ENCODE measurements at regions not wholly inside any gene's neighbourhood (a gene's known extent, or its start where the extent isn't known, plus 50 kb on each side); places are given as distances from the start of the nearest gene placed in this dataset.

GRCh38 chr21:39061766-39062165 lies 121.5 kb downstream of the PSMG1 start:
- Histone ChIP-seq H3K9ac (ENCODE audit: low read length) (no peak overlapping the region), H3K36me3 (ENCODE audit: low read depth, low read length) (peaks cover 4% of the 10 kb centered on the region; the same call in 1 of the 2 replicates), H2AFZ (ENCODE audit: low read length) (peak overlapping the region; percentile 41), H3K27me3 (ENCODE audit: low read length) (no peaks in the 10 kb centered on the region), H3K27ac (ENCODE audit: low read length) (peak overlapping the region; percentile 7; the same call in 1 of the 2 replicates), H4K20me1 (ENCODE audit: low read length) (no peaks in the 10 kb centered on the region), H3K4me1 (ENCODE audit: insufficient read depth, low read length) (peaks cover 10% of the 10 kb centered on the region), H3K79me2 (ENCODE audit: low read length) (no peaks in the 10 kb centered on the region), H3K4me2 (ENCODE audit: low read length) (peak overlapping the region; percentile 35; the same call in 1 of the 2 replicates), H3K9me2 (replicated peaks; ENCODE audit: low read length) (no peaks in the 10 kb centered on the region), H3F3A (ENCODE audit: low read length, unreplicated experiment) (no peaks in the 10 kb centered on the region), H3K9me3 (ENCODE audit: low read length) (0 out of 2 replicates have a peak, but pooled peaks cover 6% of the 10 kb centered on the region), H3K4me3 (ENCODE audit: low read length) (no peak overlapping the region)
- BruUV-seq (replicated peaks) = no TSS peak
- intact Hi-C loops (cut with micrococcal nuclease) = no loop called here
- TF ChIP-seq CTCF (conservative IDR thresholded peaks at IDR 0.05; ENCODE audit: low read depth, low read length) (no peak; the same call in 1 of the 2 replicates), EZH2phosphoT487 (IDR thresholded peaks at IDR 0.05; ENCODE audit: borderline replicate concordance, low read length) (no peak), EZH2 (IDR thresholded peaks at IDR 0.05; ENCODE audit: low read length, unreplicated experiment) (no peak)
- ChIA-PET POLR2A (ENCODE audit: unreplicated experiment) (no interaction called here), CTCF (no interaction called here)
- DNase-seq (no peak), ATAC-seq (no peak)

DNA sequence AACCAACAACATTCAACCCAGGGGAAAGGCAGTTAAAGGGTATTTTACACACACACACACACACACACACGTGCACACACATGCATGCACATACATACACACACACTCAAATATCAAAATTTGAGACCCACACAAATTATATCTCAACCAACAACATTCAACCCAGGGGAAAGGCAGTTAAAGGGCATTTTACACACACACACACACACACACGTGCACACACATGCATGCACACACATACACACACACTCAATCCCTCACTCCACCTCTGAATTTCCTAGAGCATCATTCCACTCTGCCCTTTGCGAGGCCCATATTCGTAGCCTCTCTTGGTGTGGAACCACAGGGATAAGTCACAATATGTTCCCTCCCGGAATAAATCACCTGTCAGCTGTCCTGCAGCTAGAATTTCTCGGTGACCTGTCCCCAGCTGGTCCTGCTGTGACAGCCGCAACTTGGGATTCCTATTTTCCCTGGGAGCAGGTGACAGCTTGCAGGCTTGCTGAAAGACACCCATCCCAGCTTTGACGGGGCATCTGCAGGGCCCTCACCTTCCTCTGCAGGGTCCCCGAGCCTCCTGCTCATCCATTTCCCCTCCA lies 122.7 kb downstream of the PSMG1 start:
- no peak overlapping the region for H3K4me2 ChIP-seq (ENCODE audit: low read length)
- no peak for ATAC-seq
- intact Hi-C loops (cut with micrococcal nuclease) = no loop called here
- DNase-seq = no peak
- H3F3A ChIP-seq (ENCODE audit: low read length, unreplicated experiment) = no peaks in the 10 kb centered on the region
- CTCF ChIA-PET = no interaction called here
- no peak for TF ChIP-seq CTCF (conservative IDR thresholded peaks at IDR 0.05; ENCODE audit: low read depth, low read length)
- H2AFZ ChIP-seq (ENCODE audit: low read length) = no peak overlapping the region
- H4K20me1 ChIP-seq (ENCODE audit: low read length) = no peaks in the 10 kb centered on the region
- no peak overlapping the region for H3K27ac ChIP-seq (ENCODE audit: low read length)
- H3K9me3 ChIP-seq (ENCODE audit: low read length) = 0 out of 2 replicates have a peak, but pooled peaks cover 6% of the 10 kb centered on the region
- H3K9me2 ChIP-seq (replicated peaks; ENCODE audit: low read length) = no peaks in the 10 kb centered on the region
- H3K27me3 ChIP-seq (ENCODE audit: low read length) = no peaks in the 10 kb centered on the region
- H3K9ac ChIP-seq (ENCODE audit: low read length) = no peak overlapping the region
- POLR2A ChIA-PET (ENCODE audit: unreplicated experiment) = no interaction called here
- no peak overlapping the region for H3K4me3 ChIP-seq (ENCODE audit: low read length)
- no peaks in the 10 kb centered on the region for H3K79me2 ChIP-seq (ENCODE audit: low read length)
- no TSS peak for BruUV-seq (replicated peaks)
- peaks cover 10% of the 10 kb centered on the region for H3K4me1 ChIP-seq (ENCODE audit: insufficient read depth, low read length)
- H3K36me3 ChIP-seq (ENCODE audit: low read depth, low read length) = peaks cover 4% of the 10 kb centered on the region; the same call in 1 of the 2 replicates

DNA sequence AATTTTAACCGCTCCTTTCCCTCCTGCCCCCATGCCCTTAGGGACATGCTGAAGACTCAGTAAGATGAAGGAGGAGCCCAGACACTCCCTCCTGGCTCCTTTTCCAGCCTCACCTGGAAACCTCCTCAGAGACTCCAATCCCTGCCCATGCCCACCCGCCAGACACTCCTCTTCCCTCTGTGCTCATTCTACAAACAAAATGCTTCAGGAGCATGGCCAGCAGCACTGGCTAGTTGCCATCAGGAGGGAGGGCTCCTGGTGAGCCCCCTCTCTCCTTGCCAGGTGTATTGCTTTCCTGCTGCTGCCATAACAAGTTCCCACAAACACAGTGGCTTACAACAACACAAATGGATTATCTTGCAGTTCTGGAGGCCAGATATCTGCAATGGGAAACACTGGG lies 126.1 kb downstream of the PSMG1 start:
- Histone ChIP-seq H3K9me2 (replicated peaks; ENCODE audit: low read length) (no peaks in the 10 kb centered on the region), H3K4me2 (ENCODE audit: low read length) (no peak overlapping the region), H3K36me3 (ENCODE audit: low read depth, low read length) (no peaks in the 10 kb centered on the region), H3K79me2 (ENCODE audit: low read length) (no peaks in the 10 kb centered on the region), H3K9ac (ENCODE audit: low read length) (no peak overlapping the region), H3K4me3 (ENCODE audit: low read length) (no peak overlapping the region), H3K27ac (ENCODE audit: low read length) (no peak overlapping the region), H3K9me3 (ENCODE audit: low read length) (no peaks in the 10 kb centered on the region), H2AFZ (ENCODE audit: low read length) (no peak overlapping the region), H3K4me1 (ENCODE audit: insufficient read depth, low read length) (peaks cover 6% of the 10 kb centered on the region), H4K20me1 (ENCODE audit: low read length) (no peaks in the 10 kb centered on the region), H3F3A (ENCODE audit: low read length, unreplicated experiment) (no peaks in the 10 kb centered on the region), H3K27me3 (ENCODE audit: low read length) (no peaks in the 10 kb centered on the region)
- CTCF ChIA-PET = no interaction called here
- intact Hi-C loops (cut with micrococcal nuclease) = no loop called here
- TF ChIP-seq CTCF (conservative IDR thresholded peaks at IDR 0.05; ENCODE audit: low read depth, low read length) = no peak
- no peak for TF ChIP-seq EZH2 (IDR thresholded peaks at IDR 0.05; ENCODE audit: low read length, unreplicated experiment)
- TF ChIP-seq EZH2phosphoT487 (IDR thresholded peaks at IDR 0.05; ENCODE audit: borderline replicate concordance, low read length) = no peak
- POLR2A ChIA-PET (ENCODE audit: unreplicated experiment) = no interaction called here
- no TSS peak for BruUV-seq (replicated peaks)
- DNase-seq (no peak), ATAC-seq (no peak)
